Retinal pigment epithelial cell (primary cell): ENCODE measurements at regions not wholly inside any gene's neighbourhood (a gene's known extent, or its start where the extent isn't known, plus 50 kb on each side); places are given as distances from the start of the nearest gene placed in this dataset.

ENCODE experiments used
- DNase-seq: peaks from one replicate; pipeline ENCODE4 v3.0.0-alpha.2; 2010; ENCODE audit warnings: low read depth
- H3K4me3 ChIP-seq: 2 replicates; pipeline ENCODE4 v1.5.1; 2011; ENCODE audit warnings: mild to moderate bottlenecking, low read length, control low read depth, moderate library complexity
- TF ChIP-seq, protein P1 (sequence below): conservative IDR thresholded peaks from 2 replicates; pipeline ENCODE4 v1.5.1; 2011; ENCODE audit warnings: low read depth, low read length, control low read depth, inconsistent platforms

DNA sequence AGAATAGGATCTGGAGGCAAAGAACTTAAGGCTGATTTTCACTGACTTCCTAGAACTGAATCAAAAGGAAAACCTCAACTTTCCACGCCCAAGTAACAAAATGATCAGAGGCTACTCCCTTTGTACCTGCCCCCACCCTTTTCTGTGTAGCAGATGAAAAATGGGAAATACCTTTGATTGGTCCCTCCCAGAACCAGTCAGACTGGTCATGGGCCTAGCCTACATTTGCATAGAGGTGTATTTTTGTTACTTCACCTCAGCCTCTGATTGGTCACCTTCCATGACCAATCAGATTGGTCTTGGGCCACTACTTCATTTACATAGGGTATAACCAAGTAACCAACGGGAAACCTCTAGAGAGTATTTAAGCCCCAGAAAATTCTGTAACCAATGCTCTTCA, 1553.5 kb upstream of the C9orf72 start:
- no peak overlapping the region for H3K4me3 ChIP-seq
- no peak for DNase-seq
- TF ChIP-seq, protein P1, sequence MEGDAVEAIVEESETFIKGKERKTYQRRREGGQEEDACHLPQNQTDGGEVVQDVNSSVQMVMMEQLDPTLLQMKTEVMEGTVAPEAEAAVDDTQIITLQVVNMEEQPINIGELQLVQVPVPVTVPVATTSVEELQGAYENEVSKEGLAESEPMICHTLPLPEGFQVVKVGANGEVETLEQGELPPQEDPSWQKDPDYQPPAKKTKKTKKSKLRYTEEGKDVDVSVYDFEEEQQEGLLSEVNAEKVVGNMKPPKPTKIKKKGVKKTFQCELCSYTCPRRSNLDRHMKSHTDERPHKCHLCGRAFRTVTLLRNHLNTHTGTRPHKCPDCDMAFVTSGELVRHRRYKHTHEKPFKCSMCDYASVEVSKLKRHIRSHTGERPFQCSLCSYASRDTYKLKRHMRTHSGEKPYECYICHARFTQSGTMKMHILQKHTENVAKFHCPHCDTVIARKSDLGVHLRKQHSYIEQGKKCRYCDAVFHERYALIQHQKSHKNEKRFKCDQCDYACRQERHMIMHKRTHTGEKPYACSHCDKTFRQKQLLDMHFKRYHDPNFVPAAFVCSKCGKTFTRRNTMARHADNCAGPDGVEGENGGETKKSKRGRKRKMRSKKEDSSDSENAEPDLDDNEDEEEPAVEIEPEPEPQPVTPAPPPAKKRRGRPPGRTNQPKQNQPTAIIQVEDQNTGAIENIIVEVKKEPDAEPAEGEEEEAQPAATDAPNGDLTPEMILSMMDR: no peak

DNA sequence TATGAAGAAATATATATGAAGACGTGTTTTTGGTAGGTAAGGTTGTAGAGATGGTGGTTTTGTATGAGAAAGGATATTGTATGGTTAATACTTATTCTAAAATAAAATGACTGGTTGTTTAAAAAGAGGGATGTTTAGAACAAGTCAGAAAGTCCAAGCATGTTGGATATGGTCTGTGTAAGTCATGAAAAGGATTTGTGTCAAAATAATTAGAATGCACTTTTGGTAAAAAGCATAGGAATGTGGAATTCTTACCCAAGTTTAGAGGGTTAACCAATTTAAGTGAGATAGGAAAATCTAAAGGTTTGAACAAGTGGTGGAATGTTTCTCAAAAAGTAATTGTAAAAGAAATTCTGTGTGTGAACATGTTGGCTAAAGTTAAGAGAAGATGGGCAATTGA, 1556.5 kb upstream of the C9orf72 start:
- H3K4me3 ChIP-seq: no peak overlapping the region
- TF ChIP-seq, protein P1: no peak

DNA sequence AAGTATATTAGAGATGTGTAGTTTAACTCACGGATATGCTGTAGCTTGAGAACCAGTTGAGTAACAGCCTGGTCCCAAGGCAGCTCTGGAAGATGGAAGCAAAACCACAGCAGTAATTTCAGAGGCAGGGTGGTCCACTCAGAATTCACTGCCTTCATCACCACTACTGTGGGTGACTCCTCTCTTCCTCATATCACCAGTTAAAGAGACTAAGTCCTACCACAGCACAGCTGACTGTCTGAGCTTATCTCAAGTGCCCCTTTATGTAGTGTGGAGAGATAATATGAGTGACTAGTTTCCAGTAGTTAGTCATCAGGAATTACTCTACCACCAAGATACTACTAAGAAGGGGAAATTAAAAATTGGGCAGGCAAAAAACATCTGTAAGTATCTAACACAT, 1571.2 kb upstream of the C9orf72 start:
- no peak overlapping the region for H3K4me3 ChIP-seq
- DNase-seq: no peak
- TF ChIP-seq, protein P1: no peak

More for the DNA sequence above, 1556.5 kb upstream of the C9orf72 start:
- DNase-seq: no peak

DNA sequence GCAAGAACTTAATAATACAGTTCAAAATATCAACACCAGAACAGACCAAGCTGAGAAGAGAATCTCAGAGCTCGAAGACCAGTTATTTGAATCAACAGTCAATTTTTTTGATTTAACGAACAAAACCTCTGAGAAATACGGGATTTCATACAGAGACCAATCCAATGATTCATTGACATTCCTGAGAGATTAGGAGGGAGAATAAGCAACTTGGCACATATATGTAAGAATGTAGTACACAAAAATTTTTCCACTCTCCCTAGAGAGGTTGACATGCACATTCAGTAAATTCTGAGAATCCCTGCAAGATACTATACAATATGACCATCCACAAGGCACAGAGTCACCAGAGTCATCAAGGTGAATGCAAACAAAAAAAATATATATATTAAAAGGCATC, 1577.3 kb upstream of the C9orf72 start:
- no peak overlapping the region for H3K4me3 ChIP-seq
- TF ChIP-seq, protein P1: no peak
- peak; percentile 71 for DNase-seq

DNA sequence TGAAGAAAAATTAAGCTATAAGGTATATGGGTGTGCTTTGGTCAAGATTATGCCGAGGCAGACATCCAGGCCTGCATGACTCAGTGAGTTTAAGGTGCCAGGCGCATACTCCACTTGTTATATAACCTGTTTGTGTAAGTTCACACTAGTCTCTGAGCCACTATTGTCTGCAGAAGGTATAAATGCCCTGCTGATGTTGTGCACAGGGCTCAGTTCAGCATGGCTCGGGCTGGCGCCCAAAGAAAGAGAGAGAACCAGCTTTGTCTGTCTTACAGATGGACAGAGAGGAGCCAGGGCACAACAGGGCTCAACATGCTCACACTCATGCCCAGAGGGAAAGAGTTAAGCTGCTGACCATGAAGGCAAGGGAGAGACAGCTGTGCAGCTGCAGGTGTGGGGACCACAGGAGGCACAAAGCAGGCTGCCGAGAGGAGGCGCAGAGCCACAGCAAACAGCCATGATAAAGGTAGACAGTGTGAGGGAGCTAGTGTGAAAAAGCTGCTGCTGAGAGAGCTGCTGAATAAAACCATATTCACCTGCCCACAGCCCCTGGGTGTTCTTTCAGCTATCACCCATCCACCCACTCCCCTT, 1587.6 kb upstream of the C9orf72 start:
- TF ChIP-seq, protein P1: no peak
- H3K4me3 ChIP-seq: no peak overlapping the region
- no peak for DNase-seq

DNA sequence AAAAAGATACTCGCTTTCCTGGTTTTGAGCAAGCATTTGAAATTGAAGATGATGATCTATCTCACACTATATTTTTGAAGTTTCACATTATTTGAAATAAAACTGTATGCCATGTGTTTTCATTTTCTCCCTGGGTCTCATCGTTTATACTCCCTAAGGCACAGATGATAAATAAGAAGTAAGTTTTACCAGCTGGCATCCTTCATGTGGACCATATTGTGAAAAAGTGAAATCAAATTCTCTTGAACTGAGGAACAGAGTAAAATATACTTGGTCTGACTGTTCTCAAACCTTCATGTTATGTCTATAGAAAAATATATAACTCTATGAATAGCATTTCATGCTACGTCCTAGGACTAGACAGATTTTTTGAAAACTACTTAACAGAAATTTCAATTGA, 1600.9 kb upstream of the C9orf72 start:
- TF ChIP-seq, protein P1: no peak
- DNase-seq: no peak

DNA sequence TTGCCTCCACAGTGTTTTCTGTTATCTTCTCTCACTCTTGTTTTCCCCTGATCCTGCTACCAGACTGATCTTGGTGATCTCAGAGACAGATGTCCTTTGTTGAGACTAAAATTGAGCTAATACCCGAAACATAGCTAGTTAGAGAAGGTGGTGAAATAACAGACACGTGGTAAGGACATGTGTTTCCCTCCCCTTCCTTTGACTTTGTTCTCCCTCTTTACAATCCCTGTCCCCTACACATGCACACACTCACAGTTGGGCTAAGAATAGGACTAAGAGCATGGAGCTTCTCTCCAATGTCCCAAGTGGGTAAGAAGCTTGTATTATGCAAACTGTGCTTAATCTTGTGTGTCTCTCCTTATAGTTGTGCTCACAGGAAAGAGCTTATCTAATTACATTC, 1603.0 kb upstream of the C9orf72 start:
- no peak for DNase-seq
- H3K4me3 ChIP-seq: no peak overlapping the region
- TF ChIP-seq, protein P1: no peak

More for the DNA sequence above, 1600.9 kb upstream of the C9orf72 start:
- H3K4me3 ChIP-seq: no peak overlapping the region
